ENCODE measurements at regions not wholly inside any gene's neighbourhood (a gene's known extent, or its start where the extent isn't known, plus 50 kb on each side); places are given as distances from the start of the nearest gene placed in this dataset.

DNA sequence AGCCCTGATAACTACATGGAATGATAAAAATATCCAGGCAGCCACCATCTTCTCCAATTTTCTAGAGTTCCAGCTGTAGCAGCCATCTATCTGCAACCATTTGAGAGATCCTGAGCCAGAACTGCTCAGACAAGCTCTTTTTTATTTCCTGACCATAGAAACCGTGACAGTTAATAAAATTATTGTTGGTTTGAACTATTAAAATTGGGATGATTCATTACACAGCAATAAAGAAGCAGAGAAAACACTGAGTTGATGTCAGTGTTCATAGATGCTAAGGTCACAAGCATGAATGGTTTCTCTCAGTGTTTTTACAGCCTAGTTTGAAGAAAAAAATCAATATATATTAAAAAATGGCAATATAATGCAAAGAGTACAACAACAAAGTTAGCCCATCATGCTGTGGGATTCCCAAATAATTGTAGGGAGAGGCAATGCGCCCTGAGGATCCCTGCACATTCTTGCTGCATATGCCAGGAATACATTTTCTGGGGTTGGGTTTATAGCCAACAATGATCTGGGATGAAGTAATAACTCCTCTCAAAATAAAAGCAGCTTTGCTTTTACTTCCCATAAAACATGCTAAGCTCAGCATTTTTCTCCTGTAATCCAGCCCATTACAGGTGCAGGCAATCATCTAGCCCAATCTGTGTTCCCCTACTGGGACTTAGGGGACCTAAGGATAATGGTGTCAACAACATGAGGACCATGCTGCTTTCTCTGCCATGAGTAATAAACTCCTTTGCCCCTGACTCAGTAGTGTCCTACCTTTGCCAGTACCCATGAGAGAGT is 84.0 kb downstream of the PABPC4L start:
- ChIA-PET POLR2A (no interaction called here), CTCF (no interaction called here)
- no peak for DNase-seq (ENCODE audit: low read depth, low spot score)
- no peak overlapping the region for H2AFZ ChIP-seq (ENCODE audit: low read depth, low read length)
- H3K79me2 ChIP-seq (ENCODE audit: control insufficient read depth, insufficient read depth, low read length): no peaks in the 10 kb centered on the region
- no peaks in the 10 kb centered on the region for H3K9me3 ChIP-seq (replicated peaks; ENCODE audit: control insufficient read depth, insufficient read depth, low read length)
- H3K9ac ChIP-seq (replicated peaks; ENCODE audit: extremely low read depth, insufficient read depth, low read length): no peak overlapping the region
- dilution Hi-C loops (cut with MboI; ENCODE audit: extremely low pct_ligation_motif_present, low sequenced_read_pairs): no loop called here
- H3K9me1 ChIP-seq (replicated peaks; ENCODE audit: control insufficient read depth, extremely low read depth, insufficient read depth, low read length): no peaks in the 10 kb centered on the region
- H3K4me2 ChIP-seq (ENCODE audit: insufficient read depth, low read length): no peak overlapping the region
- no peaks in the 10 kb centered on the region for H3K36me3 ChIP-seq (ENCODE audit: control insufficient read depth in 2 of 2, extremely low read depth in 1 of 2, insufficient read depth in 2 of 2, low read length in 2 of 2)
- FAIRE-seq: no peak
- no peaks in the 10 kb centered on the region for H3K4me1 ChIP-seq (ENCODE audit: control insufficient read depth, extremely low read depth, insufficient read depth, low read length)
- H3K27ac ChIP-seq (ENCODE audit: insufficient read depth, low read depth, low read length): no peak overlapping the region
- intact Hi-C loops (cut with micrococcal nuclease): no loop called here
- H3K4me3 ChIP-seq (replicated peaks in 1 of 3; ENCODE audit: insufficient read depth in 1 of 3, low read depth in 1 of 3, low read length in 3 of 3): no peak overlapping the region
- no peaks in the 10 kb centered on the region for H4K20me1 ChIP-seq (replicated peaks; ENCODE audit: control insufficient read depth, extremely low read depth, insufficient read depth, low read length)
- no peaks in the 10 kb centered on the region for H3K27me3 ChIP-seq (ENCODE audit: control insufficient read depth in 2 of 2, insufficient read depth in 2 of 2, low read length in 2 of 2)
- TF ChIP-seq POLR2A (IDR thresholded peaks at IDR 0.05; ENCODE audit: low read depth, low read length): no peak
- no peak for TF ChIP-seq EZH2 (IDR thresholded peaks at IDR 0.05; ENCODE audit: borderline replicate concordance, low read depth, low read length, severe bottlenecking)
- TF ChIP-seq JUN (IDR thresholded peaks at IDR 0.05; ENCODE audit: borderline replicate concordance, insufficient read depth, insufficient read length, low read depth): no peak
- TF ChIP-seq CTCF (IDR thresholded peaks at IDR 0.05; ENCODE audit: extremely low read depth in 1 of 2, insufficient read depth in 1 of 2, low read depth in 1 of 2, low read length in 2 of 2): no peak
- no peak for TF ChIP-seq GATA2 (IDR thresholded peaks at IDR 0.05; ENCODE audit: insufficient read depth, insufficient read length, low read depth, low read length)
- no peak for TF ChIP-seq FOS (IDR thresholded peaks at IDR 0.05; ENCODE audit: borderline replicate concordance, insufficient read depth, low read length)
- no peak for TF ChIP-seq MAX (IDR thresholded peaks at IDR 0.05; ENCODE audit: insufficient read depth, insufficient read length)
- no peak for TF ChIP-seq POLR2AphosphoS5 (IDR thresholded peaks at IDR 0.05; ENCODE audit: insufficient read depth, low read depth, low read length)
- BruUV-seq (replicated peaks): no TSS peak
